Tibial nerve (tissue), 3 donors: ENCODE measurements at regions not wholly inside any gene's neighbourhood (a gene's known extent, or its start where the extent isn't known, plus 50 kb on each side); places are given as distances from the start of the nearest gene placed in this dataset.
"Not testable (repeated sequence)": the region's sequence is repeated elsewhere in the genome, so short reads cannot be mapped to it uniquely, and the experiment has no call there.

ENCODE experiments used
- CTCF ChIP-seq, 5 experiments: fragments of 200-600 bp in 3 of 5; fragments of 450-650 bp in 2 of 5; sonication (generic) in 3 of 5; IDR thresholded peaks; one replicate each; pipeline ENCODE4 v1.5.1; 2016 to 2019; ENCODE audit warnings: antibody characterized with exemption in 5 of 5, mild to moderate bottlenecking in 3 of 5, moderate library complexity in 2 of 5
- POLR2A ChIP-seq, 2 donors: fragments of 450-650 bp; IDR thresholded peaks; one replicate each; pipeline ENCODE4 v1.6.1; 2017; ENCODE audit warnings: antibody characterized with exemption in 2 of 2, mild to moderate bottlenecking in 2 of 2, moderate library complexity in 2 of 2

- not testable (repeated sequence) for TF ChIP-seq POLR2A, CTCF (IDR thresholded peaks at IDR 0.05)
These were observed 60.9 kb upstream of the BCL2L14 start for GRCh38 chr12:12009749-12010276.
